Testis (tissue), 2 donors: ENCODE measurements at regions not wholly inside any gene's neighbourhood (a gene's known extent, or its start where the extent isn't known, plus 50 kb on each side); places are given as distances from the start of the nearest gene placed in this dataset.

Experiments
- CTCF ChIP-seq, 3 experiments: fragments of 450-650 bp in 2 of 3; fragments of 200-600 bp in 1 of 3; sonication (generic) in 1 of 3; IDR thresholded peaks; one replicate each; pipeline ENCODE4 v1.5.1; 2016 to 2019; ENCODE audit warnings: antibody characterized with exemption in 3 of 3, mild to moderate bottlenecking in 2 of 3, moderate library complexity in 1 of 3
- POLR2A ChIP-seq: fragments of 450-650 bp; IDR thresholded peaks from one replicate; pipeline ENCODE4 v1.6.1; 2017; ENCODE audit warnings: antibody characterized with exemption, mild to moderate bottlenecking, moderate library complexity

DNA sequence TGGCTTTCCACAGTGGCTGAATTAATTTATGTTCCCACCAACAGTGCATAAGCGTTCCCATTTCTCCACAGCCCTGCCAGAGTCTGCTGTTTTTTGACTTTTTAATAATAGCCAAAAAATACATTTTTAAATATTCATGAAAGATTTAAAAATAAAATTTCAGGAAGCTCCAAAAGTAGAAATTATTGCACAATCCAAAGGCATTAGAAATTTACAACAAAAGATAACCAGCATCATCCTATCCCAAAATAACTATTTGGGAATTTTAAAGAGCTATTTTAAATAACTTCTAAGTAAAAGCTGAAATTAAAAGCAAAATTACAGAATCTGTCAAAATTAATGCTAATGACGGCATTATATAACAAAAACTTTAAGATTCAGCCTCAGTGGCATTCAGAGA, 131.5 kb downstream of the QDPR start:
- no peak for TF ChIP-seq CTCF (IDR thresholded peaks at IDR 0.05)
- no peak for TF ChIP-seq POLR2A
